Transverse colon (tissue), 4 donors: ENCODE measurements at regions not wholly inside any gene's neighbourhood (a gene's known extent, or its start where the extent isn't known, plus 50 kb on each side); places are given as distances from the start of the nearest gene placed in this dataset.

ENCODE experiments used
- DNase-seq: peaks from one replicate; pipeline ENCODE4 v3.0.0-alpha.2; 2019
- H3K27ac ChIP-seq, 4 donors: fragments of 200-600 bp; sonication (generic); 2 replicates each; pipeline ENCODE4 v1.5.1; 2016 to 2018; ENCODE audit warnings: inconsistent platforms in 4 of 4
- H3K27me3 ChIP-seq: fragments of 200-600 bp; sonication (generic); 2 replicates; pipeline ENCODE4 v1.5.1; 2017; ENCODE audit warnings: inconsistent platforms
- H3K36me3 ChIP-seq, 4 donors: fragments of 200-600 bp; sonication (generic); 2 replicates each; pipeline ENCODE4 v1.5.1; 2017 to 2019; ENCODE audit warnings: inconsistent platforms in 4 of 4
- H3K4me1 ChIP-seq, 4 donors: fragments of 200-600 bp; sonication (generic); 2 replicates each; pipeline ENCODE4 v1.5.1; 2017 to 2020; ENCODE audit warnings: inconsistent platforms in 4 of 4
- H3K4me3 ChIP-seq, 4 donors: fragments of 200-600 bp; sonication (generic); 1 replicate in 1 of 4; 2 replicates in 3 of 4; pipeline versions ENCODE4 v1.5.1 to v1.6.1; 2017 to 2019; ENCODE audit warnings: inconsistent platforms in 4 of 4
- H3K9me3 ChIP-seq, 2 donors: fragments of 200-600 bp; sonication (generic); 2 replicates each; pipeline ENCODE4 v1.5.1; 2017 to 2019; ENCODE audit warnings: inconsistent platforms in 2 of 2
- CTCF ChIP-seq, 5 experiments: fragments of 200-600 bp in 3 of 5; fragments of 450-650 bp in 2 of 5; sonication (generic) in 3 of 5; IDR thresholded peaks; 1 replicate in 2 of 5; 2 replicates in 3 of 5; pipeline ENCODE4 v1.5.1; 2016 to 2017; ENCODE audit warnings: antibody characterized with exemption in 5 of 5, inconsistent platforms in 3 of 5, mild to moderate bottlenecking in 2 of 5, moderate library complexity in 1 of 5
- EP300 ChIP-seq: sonication (generic); formaldehyde crosslinking; IDR thresholded peaks from one replicate; pipeline ENCODE4 v1.6.1; 2017; ENCODE audit warnings: antibody characterized with exemption, low read depth
- POLR2A ChIP-seq: fragments of 450-650 bp; IDR thresholded peaks from one replicate; pipeline ENCODE4 v1.6.1; 2016; ENCODE audit warnings: antibody characterized with exemption, mild to moderate bottlenecking, moderate library complexity
- POLR2AphosphoS5 ChIP-seq, 3 donors: sonication (generic); formaldehyde crosslinking; IDR thresholded peaks; one replicate each; pipeline ENCODE4 v1.6.1; 2016; ENCODE audit warnings: antibody characterized with exemption in 3 of 3
- WGBS, 2 donors: methylation state at CpG; one replicate each; pipeline ENCODE4 v1.1.5; 2018; ENCODE audit warnings: low coverage in 1 of 2; 5-methylcytosine and 5-hydroxymethylcytosine counted together
- in situ Hi-C, 4 donors: fragments of 200-750 bp; cut with MboI; loops; one replicate each; pipeline versions ENCODE4 v1.15.0 to v1.15.1; 2017; ENCODE audit warnings: low sequenced_read_pairs in 3 of 4, low pct_ligation_motif_present in 1 of 4, low pct_unique_long_range_greater_than_20kb in 1 of 4
- intact Hi-C: fragments of 100-400 bp; cut with DNase I; formaldehyde crosslinking; loops from one replicate; pipeline ENCODE4 v1.15.1; 2023; ENCODE audit warnings: low total_unique reads

- WGBS, 2 donors, result 60 to 82% methylated on average over 1 to 2 of the region's 2 CpGs
- in situ Hi-C loops (no loop called here), intact Hi-C loops (loop anchor here (5.0 kb wide), 1 partner anchor 637 kb away; no protein-coding TSS in a partner anchor)
- no peak overlapping the region for H3K27ac ChIP-seq
- no peaks in the 10 kb centered on the region for H3K36me3 ChIP-seq
- H3K9me3 ChIP-seq, result no peaks in the 10 kb centered on the region
- TF ChIP-seq POLR2AphosphoS5 (IDR thresholded peaks at IDR 0.05) (no peak), EP300 (no peak), CTCF (IDR thresholded peaks at IDR 0.05) (no peak), POLR2A (no peak)
- DNase-seq, result no peak
- no peak overlapping the region for H3K4me3 ChIP-seq
- no peaks in the 10 kb centered on the region for H3K27me3 ChIP-seq
- H3K4me1 ChIP-seq, result no peaks in the 10 kb centered on the region
These were observed 166.6 kb upstream of the GORAB start for GRCh38 chr1:170365331-170365730.

DNA sequence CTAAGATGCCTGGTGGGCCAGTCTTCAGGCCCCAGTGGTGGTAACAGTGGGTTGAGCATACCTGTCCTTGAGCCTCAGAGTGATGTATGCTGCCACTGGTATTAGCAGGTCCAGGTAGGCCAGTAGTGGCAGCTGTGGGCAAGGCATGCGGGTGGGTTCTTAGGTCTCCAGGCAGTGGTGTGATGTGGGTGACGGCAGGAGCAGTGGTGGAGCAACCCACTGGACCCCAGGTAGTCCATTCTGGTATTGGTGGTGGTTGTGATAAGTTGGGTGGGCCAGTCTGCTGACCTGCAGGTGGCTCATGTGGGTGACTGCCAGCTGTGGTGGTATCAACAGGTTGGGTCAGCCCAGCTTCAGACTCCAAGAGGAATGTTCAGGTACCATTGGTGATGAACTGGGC lies 165.0 kb upstream of the GORAB start:
- Histone ChIP-seq H3K36me3 (no peaks in the 10 kb centered on the region), H3K9me3 (no peaks in the 10 kb centered on the region), H3K27me3 (no peaks in the 10 kb centered on the region), H3K4me1 (no peaks in the 10 kb centered on the region), H3K4me3 (no peak overlapping the region), H3K27ac (no peak overlapping the region)
- intact Hi-C loops (loop anchor here (5.0 kb wide), 1 partner anchor 635 kb away; no protein-coding TSS in a partner anchor), in situ Hi-C loops (no loop called here)
- WGBS, 2 donors, result 91% methylated on average over 2 of the region's 2 CpGs; no CpG with 5 or more reads in 1 of the 2 donors
- TF ChIP-seq CTCF (IDR thresholded peaks at IDR 0.05) (no peak), POLR2AphosphoS5 (IDR thresholded peaks at IDR 0.05) (no peak), POLR2A (no peak), EP300 (no peak)
- no peak for DNase-seq

- H3K36me3 ChIP-seq, result no peaks in the 10 kb centered on the region
- intact Hi-C loops, result loop anchor here (5.0 kb wide), 1 partner anchor 635 kb away; no protein-coding TSS in a partner anchor
- WGBS, 2 donors, result 76% methylated on average over 3 of the region's 3 CpGs; no CpG with 5 or more reads in 1 of the 2 donors
- no peaks in the 10 kb centered on the region for H3K27me3 ChIP-seq
- in situ Hi-C loops, result no loop called here
- no peak overlapping the region for H3K27ac ChIP-seq
- H3K4me1 ChIP-seq, result no peaks in the 10 kb centered on the region
- H3K9me3 ChIP-seq, result no peaks in the 10 kb centered on the region
- no peak for TF ChIP-seq CTCF (IDR thresholded peaks at IDR 0.05)
- no peak for TF ChIP-seq POLR2A
- DNase-seq, result no peak
- no peak overlapping the region for H3K4me3 ChIP-seq
These were observed 164.4 kb upstream of the GORAB start for GRCh38 chr1:170367615-170368014.

GRCh38 chr1:170369000-170369399 lies 163.0 kb upstream of the GORAB start:
- H3K36me3 ChIP-seq, result no peaks in the 10 kb centered on the region
- 45 to 67% methylated on average over 4 to 7 of the region's 7 CpGs for WGBS, 2 donors

More at GRCh38 chr1:170369000-170369399, 163.0 kb upstream of the GORAB start:
- Histone ChIP-seq H3K9me3 (no peaks in the 10 kb centered on the region), H3K27me3 (no peaks in the 10 kb centered on the region), H3K27ac (no peak overlapping the region), H3K4me3 (no peak overlapping the region), H3K4me1 (no peaks in the 10 kb centered on the region)
- TF ChIP-seq POLR2AphosphoS5 (IDR thresholded peaks at IDR 0.05), result no peak
- no peak for TF ChIP-seq EP300
- no peak for TF ChIP-seq CTCF (IDR thresholded peaks at IDR 0.05)
- no peak for TF ChIP-seq POLR2A
- DNase-seq, result no peak
- in situ Hi-C loops, result no loop called here
- intact Hi-C loops, result loop anchor here (5.0 kb wide), 1 partner anchor 633 kb away; no protein-coding TSS in a partner anchor
